HEK293T (cell line): ENCODE measurements at regions not wholly inside any gene's neighbourhood (a gene's known extent, or its start where the extent isn't known, plus 50 kb on each side); places are given as distances from the start of the nearest gene placed in this dataset.

ENCODE experiments used
- BHLHE40 ChIP-seq: fragments of 450-650 bp; IDR thresholded peaks from 2 replicates; pipeline ENCODE4 v1.6.1; 2016; ENCODE audit warnings: mild to moderate bottlenecking, moderate library complexity, borderline replicate concordance
- CTBP1 ChIP-seq: fragments of 450-650 bp; IDR thresholded peaks from 2 replicates; pipeline ENCODE4 v1.6.1; 2016; ENCODE audit warnings: borderline replicate concordance
- ELF4 ChIP-seq: fragments of 450-650 bp; IDR thresholded peaks from 2 replicates; pipeline ENCODE4 v1.6.1; 2017; ENCODE audit warnings: antibody characterized with exemption
- FOXA1 ChIP-seq: fragments of 450-650 bp; IDR thresholded peaks from 2 replicates; pipeline ENCODE4 v1.6.1; 2016; ENCODE audit warnings: mild to moderate bottlenecking
- FOXK2 ChIP-seq: fragments of 450-650 bp; IDR thresholded peaks from 2 replicates; pipeline ENCODE4 v1.6.1; 2016; ENCODE audit warnings: mild to moderate bottlenecking
- HDGF ChIP-seq: fragments of 450-650 bp; IDR thresholded peaks from 2 replicates; pipeline ENCODE4 v1.6.1; 2017; ENCODE audit warnings: antibody characterized with exemption, borderline replicate concordance
- L3MBTL2 ChIP-seq: fragments of 450-650 bp; conservative IDR thresholded peaks from 2 replicates; pipeline ENCODE4 v1.6.1; 2016; ENCODE audit warnings: mild to moderate bottlenecking
- NFRKB ChIP-seq: fragments of 450-650 bp; IDR thresholded peaks from 2 replicates; pipeline ENCODE4 v1.6.1; 2016; ENCODE audit warnings: mild to moderate bottlenecking, moderate library complexity
- PKNOX1 ChIP-seq: fragments of 450-650 bp; IDR thresholded peaks from 2 replicates; pipeline ENCODE4 v1.6.1; 2016
- SP1 ChIP-seq: fragments of 450-650 bp; IDR thresholded peaks from 2 replicates; pipeline ENCODE4 v1.6.1; 2017
- SUZ12 ChIP-seq: fragments of 450-650 bp; IDR thresholded peaks from 2 replicates; pipeline ENCODE4 v1.6.1; 2016; ENCODE audit warnings: mild to moderate bottlenecking
- TARDBP ChIP-seq: fragments of 450-650 bp; IDR thresholded peaks from 2 replicates; pipeline ENCODE4 v1.6.1; 2016
- ZNF384 ChIP-seq: fragments of 450-650 bp; IDR thresholded peaks from 2 replicates; pipeline ENCODE4 v1.6.1; 2016

- no peak for TF ChIP-seq L3MBTL2
- TF ChIP-seq BHLHE40 = no peak
- no peak for TF ChIP-seq PKNOX1
- TF ChIP-seq FOXA1 = no peak
- no peak for TF ChIP-seq CTBP1
- no peak for TF ChIP-seq ELF4
- no peak for TF ChIP-seq ZNF384
- TF ChIP-seq FOXK2 = no peak
- no peak for TF ChIP-seq HDGF
- no peak for TF ChIP-seq SUZ12
- no peak for TF ChIP-seq SP1
- no peak for TF ChIP-seq NFRKB
- TF ChIP-seq TARDBP = no peak
Measured at GRCh38 chr5:156093024-156093423, 233.9 kb upstream of the SGCD start.
